ENCODE measurements at regions not wholly inside any gene's neighbourhood (a gene's known extent, or its start where the extent isn't known, plus 50 kb on each side); places are given as distances from the start of the nearest gene placed in this dataset.

DNA sequence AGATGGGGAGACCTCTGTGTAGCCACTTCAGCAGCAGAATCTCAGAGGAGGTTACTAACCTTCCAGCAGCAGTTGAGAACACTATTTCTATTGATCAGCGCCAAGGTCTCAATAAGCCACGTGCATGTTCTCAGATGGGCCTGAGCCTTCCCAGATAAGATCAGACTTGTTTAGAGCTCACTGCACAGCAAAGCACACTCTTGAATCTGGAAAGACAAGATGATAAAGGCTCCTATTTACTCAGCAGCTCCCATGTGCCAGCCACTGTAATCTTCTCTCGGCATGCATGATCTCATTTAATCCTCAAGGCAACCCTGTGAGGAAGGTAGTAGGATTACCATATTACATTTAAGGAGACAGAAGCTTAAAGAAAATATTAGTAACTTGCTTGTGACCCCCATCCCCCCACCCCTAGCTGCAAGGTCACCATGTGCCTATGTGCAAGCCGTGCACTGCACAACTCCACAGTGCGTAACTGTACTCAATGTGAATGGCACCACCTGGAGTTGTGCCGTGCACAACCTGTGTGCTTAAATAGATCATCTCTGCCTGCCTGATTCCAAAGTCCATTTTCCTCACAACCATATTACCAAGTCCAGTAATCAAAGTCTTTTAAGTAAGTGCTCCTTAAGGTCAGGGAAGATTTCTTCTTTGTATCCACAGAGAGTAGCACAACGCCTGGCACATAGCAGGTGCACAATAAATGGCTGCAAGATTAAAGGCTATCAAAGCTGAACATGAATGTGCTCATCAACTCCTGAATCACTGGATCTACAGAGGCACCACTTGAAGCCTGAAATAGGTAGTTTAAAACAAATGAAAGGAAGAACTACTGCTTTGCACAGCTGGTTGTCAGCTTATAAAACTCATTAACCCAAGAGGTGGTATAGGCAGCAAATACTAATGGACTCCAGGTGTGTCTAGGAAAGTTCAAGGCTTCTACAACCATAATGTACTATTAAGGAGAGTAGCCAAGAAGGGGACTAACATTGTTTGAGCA, 293.8 kb downstream of the BUD13 start:
- Histone ChIP-seq H3K4me1 (ENCODE audit: control insufficient read depth, insufficient read depth, low read length) (no peaks in the 10 kb centered on the region), H3K4me3 (ENCODE audit: low read depth in 2 of 2, low read length in 2 of 2) (no peak overlapping the region), H3K9me3 (ENCODE audit: control insufficient read depth, insufficient read depth, low read depth, low read length) (no peaks in the 10 kb centered on the region), H3K36me3 (ENCODE audit: control insufficient read depth, insufficient read depth, low read length) (no peaks in the 10 kb centered on the region), H3K27ac (ENCODE audit: low read length) (no peak overlapping the region), H3K27me3 (ENCODE audit: control insufficient read depth, insufficient read depth, low read length) (peaks cover 11% of the 10 kb centered on the region; the same call in 1 of the 2 replicates)
- ChIA-PET POLR2A (no interaction called here), CTCF (no interaction called here)
- TF ChIP-seq, protein P1, sequence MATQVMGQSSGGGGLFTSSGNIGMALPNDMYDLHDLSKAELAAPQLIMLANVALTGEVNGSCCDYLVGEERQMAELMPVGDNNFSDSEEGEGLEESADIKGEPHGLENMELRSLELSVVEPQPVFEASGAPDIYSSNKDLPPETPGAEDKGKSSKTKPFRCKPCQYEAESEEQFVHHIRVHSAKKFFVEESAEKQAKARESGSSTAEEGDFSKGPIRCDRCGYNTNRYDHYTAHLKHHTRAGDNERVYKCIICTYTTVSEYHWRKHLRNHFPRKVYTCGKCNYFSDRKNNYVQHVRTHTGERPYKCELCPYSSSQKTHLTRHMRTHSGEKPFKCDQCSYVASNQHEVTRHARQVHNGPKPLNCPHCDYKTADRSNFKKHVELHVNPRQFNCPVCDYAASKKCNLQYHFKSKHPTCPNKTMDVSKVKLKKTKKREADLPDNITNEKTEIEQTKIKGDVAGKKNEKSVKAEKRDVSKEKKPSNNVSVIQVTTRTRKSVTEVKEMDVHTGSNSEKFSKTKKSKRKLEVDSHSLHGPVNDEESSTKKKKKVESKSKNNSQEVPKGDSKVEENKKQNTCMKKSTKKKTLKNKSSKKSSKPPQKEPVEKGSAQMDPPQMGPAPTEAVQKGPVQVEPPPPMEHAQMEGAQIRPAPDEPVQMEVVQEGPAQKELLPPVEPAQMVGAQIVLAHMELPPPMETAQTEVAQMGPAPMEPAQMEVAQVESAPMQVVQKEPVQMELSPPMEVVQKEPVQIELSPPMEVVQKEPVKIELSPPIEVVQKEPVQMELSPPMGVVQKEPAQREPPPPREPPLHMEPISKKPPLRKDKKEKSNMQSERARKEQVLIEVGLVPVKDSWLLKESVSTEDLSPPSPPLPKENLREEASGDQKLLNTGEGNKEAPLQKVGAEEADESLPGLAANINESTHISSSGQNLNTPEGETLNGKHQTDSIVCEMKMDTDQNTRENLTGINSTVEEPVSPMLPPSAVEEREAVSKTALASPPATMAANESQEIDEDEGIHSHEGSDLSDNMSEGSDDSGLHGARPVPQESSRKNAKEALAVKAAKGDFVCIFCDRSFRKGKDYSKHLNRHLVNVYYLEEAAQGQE (IDR thresholded peaks at IDR 0.05; ENCODE audit: insufficient read depth in 1 of 2, low read depth in 2 of 2, low read length in 1 of 2): no peak
- TF ChIP-seq TCF7L2 (IDR thresholded peaks at IDR 0.05; ENCODE audit: low read depth, low read length): no peak
- TF ChIP-seq CTCF (IDR thresholded peaks at IDR 0.05): no peak
- no peak for TF ChIP-seq SIN3A (IDR thresholded peaks at IDR 0.05; ENCODE audit: borderline replicate concordance, insufficient read depth, low read depth, low read length)
- TF ChIP-seq POLR2AphosphoS5 (IDR thresholded peaks at IDR 0.05; ENCODE audit: low read depth, low read length): no peak
- ATAC-seq (no peak), DNase-seq (ENCODE audit: low read depth, low spot score) (no peak)
- BruUV-seq (replicated peaks): no TSS peak
- intact Hi-C loops (cut with micrococcal nuclease; ENCODE audit: unreplicated experiment) (no loop called here), in situ Hi-C loops (cut with HindIII; ENCODE audit: low pct_unique_long_range_greater_than_20kb, low sequenced_read_pairs) (no loop called here)

GRCh38 chr11:116478205-116478604, 294.6 kb downstream of the BUD13 start:
- no TSS peak for BruUV-seq (replicated peaks)
- DNase-seq (ENCODE audit: low read depth, low spot score): no peak
- TF ChIP-seq, protein P1 (IDR thresholded peaks at IDR 0.05; ENCODE audit: insufficient read depth in 1 of 2, low read depth in 2 of 2, low read length in 1 of 2): no peak
- TF ChIP-seq TCF7L2 (IDR thresholded peaks at IDR 0.05; ENCODE audit: low read depth, low read length) (no peak), CTCF (IDR thresholded peaks at IDR 0.05) (no peak), POLR2AphosphoS5 (IDR thresholded peaks at IDR 0.05; ENCODE audit: low read depth, low read length) (no peak), SIN3A (IDR thresholded peaks at IDR 0.05; ENCODE audit: borderline replicate concordance, insufficient read depth, low read depth, low read length) (no peak)
- Histone ChIP-seq H3K9me3 (ENCODE audit: control insufficient read depth, insufficient read depth, low read depth, low read length) (no peaks in the 10 kb centered on the region), H3K4me1 (ENCODE audit: control insufficient read depth, insufficient read depth, low read length) (no peaks in the 10 kb centered on the region), H3K36me3 (ENCODE audit: control insufficient read depth, insufficient read depth, low read length) (no peaks in the 10 kb centered on the region), H3K4me3 (ENCODE audit: low read depth in 2 of 2, low read length in 2 of 2) (no peak overlapping the region), H3K27me3 (ENCODE audit: control insufficient read depth, insufficient read depth, low read length) (peaks cover 8% of the 10 kb centered on the region; the same call in 1 of the 2 replicates), H3K27ac (ENCODE audit: low read length) (no peak overlapping the region)
- in situ Hi-C loops (cut with HindIII; ENCODE audit: low pct_unique_long_range_greater_than_20kb, low sequenced_read_pairs) (no loop called here), intact Hi-C loops (cut with micrococcal nuclease; ENCODE audit: unreplicated experiment) (no loop called here)
- CTCF ChIA-PET: no interaction called here
- no peak for ATAC-seq
- POLR2A ChIA-PET: no interaction called here
